Bronchial epithelial cell (primary cell): ENCODE measurements at regions not wholly inside any gene's neighbourhood (a gene's known extent, or its start where the extent isn't known, plus 50 kb on each side); places are given as distances from the start of the nearest gene placed in this dataset.

Experiments used
- DNase-seq: peaks from one replicate; pipeline ENCODE4 v3.0.0-alpha.2; 2010; ENCODE audit warnings: low read depth
- FAIRE-seq: peaks from 2 replicates; lab custom pipeline; 2011; peaks lifted over from hg19 to GRCh38; lab: Jason Lieb, UNC
- H3K27me3 ChIP-seq: 2 replicates; pipeline ENCODE4 v1.5.1; 2011; ENCODE audit warnings: low read length; ENCODE audit not compliant: control insufficient read depth, insufficient read depth
- H3K36me3 ChIP-seq: 2 replicates; pipeline ENCODE4 v1.5.1; 2011; ENCODE audit warnings: low read length; ENCODE audit not compliant: control insufficient read depth, insufficient read depth
- H3K4me3 ChIP-seq: 2 replicates; pipeline ENCODE4 v1.5.1; 2011; ENCODE audit warnings: mild to moderate bottlenecking, low read depth, low read length, control low read depth
- TF ChIP-seq, protein P1 (sequence below): IDR thresholded peaks from 2 replicates; pipeline ENCODE4 v1.5.1; 2011; ENCODE audit warnings: mild to moderate bottlenecking, moderate library complexity, low read length, control low read depth, inconsistent platforms; ENCODE audit not compliant: insufficient read depth, severe bottlenecking

DNA sequence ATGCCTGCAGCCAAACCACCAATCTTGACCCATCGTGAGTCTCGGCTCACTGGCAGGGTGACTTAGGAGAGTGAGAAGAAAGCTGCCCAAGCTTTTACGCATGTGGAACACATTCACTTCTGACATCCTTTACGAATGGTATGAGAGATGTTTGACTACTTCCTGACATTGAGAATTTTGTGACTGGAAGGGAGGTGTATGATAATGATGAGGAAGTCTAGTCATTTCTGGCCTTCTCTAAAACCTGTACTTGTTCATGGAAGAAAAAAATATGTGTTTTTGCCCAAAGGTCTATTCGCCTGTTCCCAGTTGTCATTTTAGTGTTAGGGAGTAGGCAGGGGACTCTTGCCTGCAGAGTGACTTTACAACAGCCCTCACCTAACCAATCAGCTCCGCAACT lies 227.2 kb upstream of the ATP2B1 start:
- Histone ChIP-seq H3K27me3 (no peaks in the 10 kb centered on the region), H3K4me3 (no peak overlapping the region), H3K36me3 (no peaks in the 10 kb centered on the region)
- no peak for FAIRE-seq
- TF ChIP-seq, protein P1, sequence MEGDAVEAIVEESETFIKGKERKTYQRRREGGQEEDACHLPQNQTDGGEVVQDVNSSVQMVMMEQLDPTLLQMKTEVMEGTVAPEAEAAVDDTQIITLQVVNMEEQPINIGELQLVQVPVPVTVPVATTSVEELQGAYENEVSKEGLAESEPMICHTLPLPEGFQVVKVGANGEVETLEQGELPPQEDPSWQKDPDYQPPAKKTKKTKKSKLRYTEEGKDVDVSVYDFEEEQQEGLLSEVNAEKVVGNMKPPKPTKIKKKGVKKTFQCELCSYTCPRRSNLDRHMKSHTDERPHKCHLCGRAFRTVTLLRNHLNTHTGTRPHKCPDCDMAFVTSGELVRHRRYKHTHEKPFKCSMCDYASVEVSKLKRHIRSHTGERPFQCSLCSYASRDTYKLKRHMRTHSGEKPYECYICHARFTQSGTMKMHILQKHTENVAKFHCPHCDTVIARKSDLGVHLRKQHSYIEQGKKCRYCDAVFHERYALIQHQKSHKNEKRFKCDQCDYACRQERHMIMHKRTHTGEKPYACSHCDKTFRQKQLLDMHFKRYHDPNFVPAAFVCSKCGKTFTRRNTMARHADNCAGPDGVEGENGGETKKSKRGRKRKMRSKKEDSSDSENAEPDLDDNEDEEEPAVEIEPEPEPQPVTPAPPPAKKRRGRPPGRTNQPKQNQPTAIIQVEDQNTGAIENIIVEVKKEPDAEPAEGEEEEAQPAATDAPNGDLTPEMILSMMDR, result no peak
- no peak for DNase-seq

DNA sequence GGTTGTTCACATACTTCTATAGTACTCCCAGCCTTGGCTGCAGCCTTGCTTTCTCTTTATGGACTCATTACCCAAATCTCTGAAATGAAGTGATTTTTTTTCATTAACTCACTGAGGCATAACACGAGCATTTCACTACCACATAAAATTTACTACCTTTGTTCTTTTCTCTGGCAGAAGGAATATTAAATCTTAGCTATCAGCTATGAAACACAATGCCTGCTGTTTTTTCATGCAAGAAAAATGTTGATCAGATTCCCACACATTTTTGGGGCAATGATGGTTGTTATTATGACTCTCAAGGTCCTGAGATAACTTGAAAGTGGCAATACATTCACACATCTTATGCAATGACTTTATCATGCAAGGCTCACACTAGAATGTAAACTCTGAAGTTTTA lies 225.3 kb upstream of the ATP2B1 start:
- FAIRE-seq, result no peak
- H3K4me3 ChIP-seq, result no peak overlapping the region

DNA sequence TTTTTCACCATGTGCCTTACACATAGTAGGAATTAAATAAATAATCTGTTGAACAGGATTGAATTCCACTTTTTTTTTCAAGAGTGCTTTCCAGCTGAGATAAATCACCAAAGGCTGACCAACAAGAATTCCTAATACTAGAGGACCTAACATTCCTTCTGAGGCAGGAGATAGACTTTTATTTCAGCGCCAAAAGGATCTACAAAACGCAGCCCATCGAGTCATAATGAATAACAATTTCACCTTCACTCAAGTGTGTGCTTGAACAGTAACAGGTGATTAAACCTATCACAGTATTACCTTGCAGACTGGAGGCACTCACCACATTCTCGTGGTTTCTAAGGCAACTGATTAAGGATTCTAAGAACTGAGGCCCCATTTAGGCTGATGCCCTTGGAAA lies 224.3 kb upstream of the ATP2B1 start:
- DNase-seq, result peak; percentile 38
- TF ChIP-seq, protein P1, result no peak
- Histone ChIP-seq H3K4me3 (no peak overlapping the region), H3K27me3 (no peaks in the 10 kb centered on the region), H3K36me3 (no peaks in the 10 kb centered on the region)
- no peak for FAIRE-seq

More for the DNA sequence above, 225.3 kb upstream of the ATP2B1 start:
- Histone ChIP-seq H3K27me3 (no peaks in the 10 kb centered on the region), H3K36me3 (no peaks in the 10 kb centered on the region)
- no peak for DNase-seq
- TF ChIP-seq, protein P1, result no peak

DNA sequence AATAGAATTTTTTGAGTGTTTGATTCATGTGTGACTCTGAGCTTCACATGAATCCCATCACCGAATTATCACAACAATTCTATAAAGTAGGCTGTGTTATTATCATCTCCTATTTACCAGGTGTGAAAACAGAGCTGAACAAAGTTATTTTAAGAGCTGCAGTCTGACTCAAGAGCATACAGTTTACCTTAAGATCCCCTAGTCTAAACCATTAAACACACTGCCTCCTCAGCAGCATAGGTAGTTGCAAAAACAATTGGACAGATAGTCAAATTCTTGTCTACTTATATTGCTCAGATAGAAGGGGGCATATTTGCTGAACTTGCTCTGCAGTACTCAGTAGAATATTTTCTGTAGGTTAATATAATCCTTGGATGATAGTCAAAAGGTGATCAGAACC lies 219.8 kb upstream of the ATP2B1 start:
- Histone ChIP-seq H3K36me3 (no peaks in the 10 kb centered on the region), H3K4me3 (no peak overlapping the region), H3K27me3 (no peaks in the 10 kb centered on the region)
- TF ChIP-seq, protein P1, result no peak
- DNase-seq, result no peak
- no peak for FAIRE-seq

DNA sequence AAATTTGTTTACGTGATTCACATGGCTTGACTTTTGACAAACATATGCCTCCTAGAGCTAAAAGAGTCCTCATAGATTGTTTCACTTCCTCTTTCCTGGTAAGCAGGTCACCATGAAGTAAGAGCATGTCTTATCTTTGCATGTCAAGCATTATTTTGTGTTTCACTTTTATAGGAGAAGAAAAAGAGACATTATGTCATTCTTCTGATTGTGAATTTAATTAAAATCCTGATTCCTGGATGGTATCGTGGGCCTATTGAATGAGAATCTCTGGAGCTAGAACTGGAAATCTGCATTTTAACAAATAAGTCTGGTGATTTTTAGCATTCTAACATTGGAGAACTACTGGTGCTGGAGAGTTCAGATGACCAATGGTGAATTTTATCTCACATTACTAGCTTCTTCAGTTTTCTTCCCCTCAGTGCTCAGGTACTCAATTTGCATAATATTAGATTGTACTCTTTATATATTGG lies 218.6 kb upstream of the ATP2B1 start:
- FAIRE-seq (no peak), DNase-seq (no peak)
- TF ChIP-seq, protein P1, result no peak
- Histone ChIP-seq H3K36me3 (no peaks in the 10 kb centered on the region), H3K4me3 (no peak overlapping the region), H3K27me3 (no peaks in the 10 kb centered on the region)

DNA sequence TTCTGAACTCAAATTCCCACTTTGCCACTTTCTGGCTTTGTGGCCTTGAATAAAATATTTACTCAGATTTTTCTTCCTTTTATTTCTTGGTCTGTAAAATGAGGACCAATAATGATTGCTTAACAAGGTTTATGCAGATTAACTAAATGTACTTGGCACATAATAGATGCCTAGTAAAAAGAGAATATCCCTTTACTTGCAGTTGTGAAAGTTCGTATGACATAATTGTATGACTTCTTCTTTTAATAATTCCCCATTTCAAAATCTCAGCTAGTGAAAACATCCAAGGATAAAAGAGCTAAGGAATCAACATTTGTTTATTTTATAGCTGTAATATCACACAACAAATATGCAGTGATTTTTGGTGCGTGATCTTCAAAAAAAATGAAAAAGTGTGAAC lies 215.6 kb upstream of the ATP2B1 start:
- FAIRE-seq, result no peak
- H3K27me3 ChIP-seq, result no peaks in the 10 kb centered on the region
- no peaks in the 10 kb centered on the region for H3K36me3 ChIP-seq
- no peak for DNase-seq
- H3K4me3 ChIP-seq, result no peak overlapping the region
- TF ChIP-seq, protein P1, result no peak
